ENCODE measurements at regions not wholly inside any gene's neighbourhood (a gene's known extent, or its start where the extent isn't known, plus 50 kb on each side); places are given as distances from the start of the nearest gene placed in this dataset.

DNA sequence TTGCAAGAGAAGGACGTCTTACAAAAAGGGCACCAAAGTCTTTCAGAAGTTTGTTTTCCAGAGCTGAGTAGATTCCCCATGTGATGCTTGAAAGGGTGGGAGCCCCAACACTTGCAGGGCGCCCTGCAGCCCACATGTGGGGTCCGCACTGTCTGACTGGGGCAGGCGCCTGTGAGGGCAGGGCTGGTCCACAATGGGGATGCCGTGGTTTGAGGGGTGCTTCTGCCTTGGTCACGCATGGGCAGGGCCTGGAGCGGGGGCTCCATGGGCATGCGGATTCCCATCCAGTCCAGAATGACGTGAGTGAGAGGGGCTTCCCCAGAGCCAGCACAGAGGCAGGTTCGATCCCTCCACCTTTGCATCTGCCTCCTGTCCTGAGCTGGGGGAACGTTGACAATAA lies 101.5 kb upstream of the SHH start:
- Histone ChIP-seq H3K27me3 (ENCODE audit: control insufficient read depth in 4 of 4, insufficient read depth in 4 of 4, low read length in 3 of 4) (no peaks in the 10 kb centered on the region), H3K9me3 (ENCODE audit: control insufficient read depth in 4 of 4, low read length in 3 of 4) (no peaks in the 10 kb centered on the region), H3K4me3 (ENCODE audit: low read depth in 1 of 3, low read length in 3 of 3) (no peak overlapping the region), H3K9ac (ENCODE audit: low read depth in 1 of 2, low read length in 2 of 2) (no peak overlapping the region), H3K36me3 (ENCODE audit: control insufficient read depth in 4 of 4, insufficient read depth in 3 of 4, low read depth in 1 of 4, low read length in 3 of 4) (no peaks in the 10 kb centered on the region), H3K27ac (ENCODE audit: low read depth in 1 of 2, low read length in 2 of 2) (no peak overlapping the region), H3K4me1 (ENCODE audit: control insufficient read depth in 4 of 4, insufficient read depth in 4 of 4, low read length in 3 of 4) (peaks cover 7 to 25% (median 13%) of the 10 kb centered on the region in 4 donors)
- TF ChIP-seq, protein P1, sequence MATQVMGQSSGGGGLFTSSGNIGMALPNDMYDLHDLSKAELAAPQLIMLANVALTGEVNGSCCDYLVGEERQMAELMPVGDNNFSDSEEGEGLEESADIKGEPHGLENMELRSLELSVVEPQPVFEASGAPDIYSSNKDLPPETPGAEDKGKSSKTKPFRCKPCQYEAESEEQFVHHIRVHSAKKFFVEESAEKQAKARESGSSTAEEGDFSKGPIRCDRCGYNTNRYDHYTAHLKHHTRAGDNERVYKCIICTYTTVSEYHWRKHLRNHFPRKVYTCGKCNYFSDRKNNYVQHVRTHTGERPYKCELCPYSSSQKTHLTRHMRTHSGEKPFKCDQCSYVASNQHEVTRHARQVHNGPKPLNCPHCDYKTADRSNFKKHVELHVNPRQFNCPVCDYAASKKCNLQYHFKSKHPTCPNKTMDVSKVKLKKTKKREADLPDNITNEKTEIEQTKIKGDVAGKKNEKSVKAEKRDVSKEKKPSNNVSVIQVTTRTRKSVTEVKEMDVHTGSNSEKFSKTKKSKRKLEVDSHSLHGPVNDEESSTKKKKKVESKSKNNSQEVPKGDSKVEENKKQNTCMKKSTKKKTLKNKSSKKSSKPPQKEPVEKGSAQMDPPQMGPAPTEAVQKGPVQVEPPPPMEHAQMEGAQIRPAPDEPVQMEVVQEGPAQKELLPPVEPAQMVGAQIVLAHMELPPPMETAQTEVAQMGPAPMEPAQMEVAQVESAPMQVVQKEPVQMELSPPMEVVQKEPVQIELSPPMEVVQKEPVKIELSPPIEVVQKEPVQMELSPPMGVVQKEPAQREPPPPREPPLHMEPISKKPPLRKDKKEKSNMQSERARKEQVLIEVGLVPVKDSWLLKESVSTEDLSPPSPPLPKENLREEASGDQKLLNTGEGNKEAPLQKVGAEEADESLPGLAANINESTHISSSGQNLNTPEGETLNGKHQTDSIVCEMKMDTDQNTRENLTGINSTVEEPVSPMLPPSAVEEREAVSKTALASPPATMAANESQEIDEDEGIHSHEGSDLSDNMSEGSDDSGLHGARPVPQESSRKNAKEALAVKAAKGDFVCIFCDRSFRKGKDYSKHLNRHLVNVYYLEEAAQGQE (IDR thresholded peaks at IDR 0.05) = no peak
- no peak for TF ChIP-seq SP1 (IDR thresholded peaks at IDR 0.05)
- no peak for TF ChIP-seq GABPA (IDR thresholded peaks at IDR 0.05 in 1 of 2, conservative IDR thresholded peaks at IDR 0.05 in 1 of 2)
- no peak for TF ChIP-seq JUND (IDR thresholded peaks at IDR 0.05)
- TF ChIP-seq RAD21 (IDR thresholded peaks at IDR 0.05) = no peak
- no peak for TF ChIP-seq FOXA2 (IDR thresholded peaks at IDR 0.05)
- no peak for TF ChIP-seq FOXA1 (IDR thresholded peaks at IDR 0.05)
- no peak for TF ChIP-seq TAF1 (conservative IDR thresholded peaks at IDR 0.05)
- WGBS = 89% methylated on average over 11 of the region's 11 CpGs
- no peak for DNase-seq (ENCODE audit: low spot score)

DNA sequence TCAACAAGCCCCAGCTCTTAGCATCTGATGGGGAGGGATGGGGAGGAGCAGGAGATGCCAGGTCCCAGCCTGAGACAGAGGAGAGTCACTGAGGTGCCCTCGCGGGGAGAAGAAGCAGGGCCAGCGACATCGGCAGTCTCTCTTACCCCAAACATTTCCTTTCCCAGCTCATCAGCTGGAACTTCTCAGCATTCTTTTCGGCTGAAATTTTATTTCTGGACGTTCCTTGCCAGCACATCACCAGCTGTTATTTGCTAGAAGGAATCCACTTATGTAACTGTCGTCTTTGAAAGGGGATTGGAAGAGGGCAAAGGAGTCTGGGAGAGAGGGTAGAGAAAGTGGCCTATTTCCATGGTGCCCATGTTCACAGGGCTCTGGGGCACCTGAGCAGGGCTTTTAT lies 101.0 kb upstream of the SHH start:
- no peak for DNase-seq (ENCODE audit: low spot score)
- 92% methylated on average over 7 of the region's 7 CpGs for WGBS

More for the DNA sequence above, 101.0 kb upstream of the SHH start:
- H3K4me1 ChIP-seq (ENCODE audit: control insufficient read depth in 4 of 4, insufficient read depth in 4 of 4, low read length in 3 of 4) = peaks cover 3 to 20% (median 11%) of the 10 kb centered on the region in 4 donors
- H3K27ac ChIP-seq (ENCODE audit: low read depth in 1 of 2, low read length in 2 of 2) = no peak overlapping the region
- no peak overlapping the region for H3K4me3 ChIP-seq (ENCODE audit: low read depth in 1 of 3, low read length in 3 of 3)
- no peaks in the 10 kb centered on the region for H3K36me3 ChIP-seq (ENCODE audit: control insufficient read depth in 4 of 4, insufficient read depth in 3 of 4, low read depth in 1 of 4, low read length in 3 of 4)
- no peaks in the 10 kb centered on the region for H3K9me3 ChIP-seq (ENCODE audit: control insufficient read depth in 4 of 4, low read length in 3 of 4)
- TF ChIP-seq FOXA1 (IDR thresholded peaks at IDR 0.05) = no peak
- TF ChIP-seq, protein P1 (IDR thresholded peaks at IDR 0.05) = no peak
- TF ChIP-seq NR2F2 (IDR thresholded peaks at IDR 0.05) = no peak
- no peak for TF ChIP-seq HNF4G (IDR thresholded peaks at IDR 0.05)
- TF ChIP-seq RXRA (IDR thresholded peaks at IDR 0.05) = no peak
- no peak for TF ChIP-seq EGR1 (IDR thresholded peaks at IDR 0.05; ENCODE audit: low read depth in 2 of 2)
- no peak for TF ChIP-seq JUND (IDR thresholded peaks at IDR 0.05)
- no peak for TF ChIP-seq TAF1 (conservative IDR thresholded peaks at IDR 0.05)
- TF ChIP-seq SP1 (IDR thresholded peaks at IDR 0.05) = no peak
- no peak for TF ChIP-seq GABPA (IDR thresholded peaks at IDR 0.05 in 1 of 2, conservative IDR thresholded peaks at IDR 0.05 in 1 of 2)
- no peak for TF ChIP-seq CTCF (IDR thresholded peaks at IDR 0.05; ENCODE audit: low read depth, low read length, missing input control)
- TF ChIP-seq YY1 (IDR thresholded peaks at IDR 0.05) = no peak
- TF ChIP-seq MAX (IDR thresholded peaks at IDR 0.05) = no peak
- TF ChIP-seq ATF3 (IDR thresholded peaks at IDR 0.05) = no peak
- no peak for TF ChIP-seq FOXA2 (IDR thresholded peaks at IDR 0.05)
- no peak for TF ChIP-seq RAD21 (IDR thresholded peaks at IDR 0.05)
- no peak for TF ChIP-seq HNF4A (conservative IDR thresholded peaks at IDR 0.05)
- TF ChIP-seq, protein P2, sequence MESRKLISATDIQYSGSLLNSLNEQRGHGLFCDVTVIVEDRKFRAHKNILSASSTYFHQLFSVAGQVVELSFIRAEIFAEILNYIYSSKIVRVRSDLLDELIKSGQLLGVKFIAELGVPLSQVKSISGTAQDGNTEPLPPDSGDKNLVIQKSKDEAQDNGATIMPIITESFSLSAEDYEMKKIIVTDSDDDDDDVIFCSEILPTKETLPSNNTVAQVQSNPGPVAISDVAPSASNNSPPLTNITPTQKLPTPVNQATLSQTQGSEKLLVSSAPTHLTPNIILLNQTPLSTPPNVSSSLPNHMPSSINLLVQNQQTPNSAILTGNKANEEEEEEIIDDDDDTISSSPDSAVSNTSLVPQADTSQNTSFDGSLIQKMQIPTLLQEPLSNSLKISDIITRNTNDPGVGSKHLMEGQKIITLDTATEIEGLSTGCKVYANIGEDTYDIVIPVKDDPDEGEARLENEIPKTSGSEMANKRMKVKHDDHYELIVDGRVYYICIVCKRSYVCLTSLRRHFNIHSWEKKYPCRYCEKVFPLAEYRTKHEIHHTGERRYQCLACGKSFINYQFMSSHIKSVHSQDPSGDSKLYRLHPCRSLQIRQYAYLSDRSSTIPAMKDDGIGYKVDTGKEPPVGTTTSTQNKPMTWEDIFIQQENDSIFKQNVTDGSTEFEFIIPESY (IDR thresholded peaks at IDR 0.05) = no peak
- no peak overlapping the region for H3K9ac ChIP-seq (ENCODE audit: low read depth in 1 of 2, low read length in 2 of 2)
- H3K27me3 ChIP-seq (ENCODE audit: control insufficient read depth in 4 of 4, insufficient read depth in 4 of 4, low read length in 3 of 4) = no peaks in the 10 kb centered on the region
